Retinal pigment epithelial cell (primary cell): ENCODE measurements at regions not wholly inside any gene's neighbourhood (a gene's known extent, or its start where the extent isn't known, plus 50 kb on each side); places are given as distances from the start of the nearest gene placed in this dataset.

Experiments
- DNase-seq: peaks from one replicate; pipeline ENCODE4 v3.0.0-alpha.2; 2010; ENCODE audit warnings: low read depth
- H3K4me3 ChIP-seq: 2 replicates; pipeline ENCODE4 v1.5.1; 2011; ENCODE audit warnings: mild to moderate bottlenecking, low read length, control low read depth, moderate library complexity
- TF ChIP-seq, protein P1 (sequence below): conservative IDR thresholded peaks from 2 replicates; pipeline ENCODE4 v1.5.1; 2011; ENCODE audit warnings: low read depth, low read length, control low read depth, inconsistent platforms

DNA sequence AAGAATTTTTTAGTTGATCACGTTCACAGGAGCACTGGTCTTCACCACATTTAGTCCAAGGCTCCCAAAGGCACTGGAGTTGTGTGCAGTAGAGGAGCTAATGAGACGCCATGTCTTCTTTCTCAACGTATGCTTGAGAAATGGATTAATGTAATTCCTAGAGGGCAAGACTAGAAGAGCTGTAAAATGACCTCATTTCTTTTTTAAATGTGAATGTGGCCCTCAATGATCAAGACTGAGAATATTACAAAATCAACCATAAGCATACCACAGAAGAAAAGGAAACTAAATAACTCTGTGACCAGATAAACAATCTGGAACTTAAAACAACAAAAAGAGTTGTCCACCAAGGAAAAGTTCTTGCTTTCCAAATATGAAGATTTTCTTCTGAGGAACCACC lies 112.1 kb upstream of the THBS1 start:
- H3K4me3 ChIP-seq = no peak overlapping the region
- TF ChIP-seq, protein P1, sequence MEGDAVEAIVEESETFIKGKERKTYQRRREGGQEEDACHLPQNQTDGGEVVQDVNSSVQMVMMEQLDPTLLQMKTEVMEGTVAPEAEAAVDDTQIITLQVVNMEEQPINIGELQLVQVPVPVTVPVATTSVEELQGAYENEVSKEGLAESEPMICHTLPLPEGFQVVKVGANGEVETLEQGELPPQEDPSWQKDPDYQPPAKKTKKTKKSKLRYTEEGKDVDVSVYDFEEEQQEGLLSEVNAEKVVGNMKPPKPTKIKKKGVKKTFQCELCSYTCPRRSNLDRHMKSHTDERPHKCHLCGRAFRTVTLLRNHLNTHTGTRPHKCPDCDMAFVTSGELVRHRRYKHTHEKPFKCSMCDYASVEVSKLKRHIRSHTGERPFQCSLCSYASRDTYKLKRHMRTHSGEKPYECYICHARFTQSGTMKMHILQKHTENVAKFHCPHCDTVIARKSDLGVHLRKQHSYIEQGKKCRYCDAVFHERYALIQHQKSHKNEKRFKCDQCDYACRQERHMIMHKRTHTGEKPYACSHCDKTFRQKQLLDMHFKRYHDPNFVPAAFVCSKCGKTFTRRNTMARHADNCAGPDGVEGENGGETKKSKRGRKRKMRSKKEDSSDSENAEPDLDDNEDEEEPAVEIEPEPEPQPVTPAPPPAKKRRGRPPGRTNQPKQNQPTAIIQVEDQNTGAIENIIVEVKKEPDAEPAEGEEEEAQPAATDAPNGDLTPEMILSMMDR = no peak
- no peak for DNase-seq

DNA sequence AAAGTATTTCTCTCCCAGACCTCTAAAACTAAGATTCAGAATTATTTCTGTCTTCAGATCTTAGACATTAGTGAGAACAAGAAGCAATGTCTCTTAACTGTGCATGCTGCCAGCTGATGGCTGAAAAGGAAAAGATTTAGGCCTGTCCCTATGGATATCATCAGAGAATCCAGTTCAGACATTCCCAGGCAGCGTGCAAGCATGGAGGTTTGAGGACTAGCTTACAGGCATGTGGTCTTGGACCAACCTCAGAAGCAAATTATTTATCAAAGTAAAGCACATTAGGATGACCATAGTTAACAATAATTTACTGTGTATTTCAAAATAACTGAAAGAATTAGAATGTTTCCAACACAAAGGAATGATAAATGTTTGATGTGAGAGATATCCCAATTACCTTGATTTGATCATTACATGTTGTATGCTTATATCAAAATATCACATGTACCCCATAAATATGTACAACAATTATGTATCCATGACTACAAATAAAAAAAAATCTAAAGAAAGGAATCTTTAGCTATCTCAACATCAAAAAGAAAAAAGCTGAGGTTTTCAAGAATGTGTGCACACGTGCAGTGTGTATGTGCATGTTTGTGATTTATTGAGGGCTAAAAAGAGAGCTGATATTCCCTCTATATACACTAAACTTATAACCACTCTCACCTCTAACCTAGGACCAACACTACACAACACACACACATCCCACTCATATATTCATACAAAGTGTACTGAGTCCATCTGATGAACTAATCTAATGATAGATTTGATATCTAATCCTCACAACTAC lies 108.9 kb upstream of the THBS1 start:
- TF ChIP-seq, protein P1 = no peak
- DNase-seq = no peak
- H3K4me3 ChIP-seq = no peak overlapping the region

DNA sequence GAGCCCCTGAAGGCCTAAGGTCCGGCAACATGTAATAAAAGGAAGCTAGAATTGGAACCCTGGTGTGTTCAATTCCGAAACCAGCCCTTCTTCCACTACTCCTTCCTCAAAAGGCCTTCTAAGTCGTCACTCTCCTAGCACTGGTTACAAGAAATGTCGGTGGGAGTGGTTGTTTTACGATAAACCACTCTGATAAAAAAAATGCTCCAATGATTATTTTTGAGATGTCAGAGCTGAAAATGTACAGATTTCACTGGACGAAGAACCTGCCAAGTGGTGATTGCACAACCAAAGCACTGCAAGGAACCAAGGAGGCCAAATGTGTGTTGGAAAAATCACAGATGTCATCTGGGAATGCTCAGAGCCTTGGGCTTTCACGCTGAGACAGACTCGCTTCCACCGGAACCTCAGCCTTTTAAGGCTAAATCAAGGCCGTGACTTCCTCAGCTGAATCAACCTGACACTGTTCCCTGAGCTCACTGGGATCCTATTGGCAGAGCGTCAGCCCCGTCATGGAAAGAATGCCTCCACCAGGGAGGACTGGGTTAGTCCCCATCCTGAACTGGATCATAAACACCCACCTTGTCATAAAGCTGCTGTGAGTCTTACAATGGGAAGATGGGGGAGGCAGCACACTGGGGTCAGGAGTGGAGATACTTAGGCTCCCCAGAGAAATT lies 108.1 kb upstream of the THBS1 start:
- H3K4me3 ChIP-seq = no peak overlapping the region
- TF ChIP-seq, protein P1 = no peak
- DNase-seq = no peak

DNA sequence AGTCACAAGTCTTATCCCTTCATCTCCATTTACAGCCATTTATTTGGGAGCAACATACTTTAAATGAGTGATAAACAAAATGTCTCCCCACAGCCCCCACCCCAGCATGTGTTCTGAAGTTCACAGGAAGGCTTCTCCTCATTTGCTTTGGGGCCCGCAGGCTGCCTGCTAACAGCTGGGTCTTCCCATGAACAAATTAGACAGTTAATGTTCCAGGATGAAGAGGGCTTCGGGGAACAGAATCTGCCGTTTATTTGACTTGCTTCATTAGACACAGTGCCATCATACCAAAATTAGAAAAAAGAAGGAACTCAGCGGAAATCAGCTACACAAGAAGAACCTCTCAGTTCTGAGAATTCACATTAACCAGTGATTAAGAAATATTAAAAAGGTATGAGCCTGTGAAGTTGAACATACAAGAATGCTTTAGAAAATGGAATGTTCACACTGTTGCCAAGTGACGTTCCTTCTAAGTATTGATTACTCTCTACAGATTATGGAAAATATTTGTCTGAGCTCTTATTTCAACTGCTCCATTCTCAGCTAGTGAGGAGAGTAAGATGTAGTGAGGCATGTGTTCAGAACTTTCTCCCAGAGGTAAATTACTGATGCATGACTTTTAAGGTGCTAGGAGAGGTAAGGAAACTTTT lies 107.5 kb upstream of the THBS1 start:
- DNase-seq = no peak
- TF ChIP-seq, protein P1 = no peak
- no peak overlapping the region for H3K4me3 ChIP-seq

DNA sequence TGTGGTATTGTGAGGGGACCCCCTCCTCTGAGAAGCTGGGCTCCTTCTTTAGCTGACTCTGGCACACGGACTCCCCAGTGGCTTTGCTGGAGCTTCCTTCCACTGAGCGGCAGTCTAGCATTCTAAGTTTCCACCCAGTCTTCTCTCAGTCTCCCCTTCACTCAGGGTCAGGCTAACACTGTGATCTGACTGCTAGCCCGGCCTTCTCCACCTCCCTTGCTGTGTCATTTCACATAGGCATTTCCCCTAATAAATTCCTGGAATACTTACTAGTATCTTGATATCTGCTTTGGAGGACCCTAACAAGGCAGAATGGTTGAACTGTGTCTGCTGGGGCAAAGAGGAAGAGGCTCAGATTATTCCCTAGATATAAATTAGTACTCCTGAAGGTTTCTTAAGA lies 106.2 kb upstream of the THBS1 start:
- no peak for DNase-seq
- TF ChIP-seq, protein P1 = no peak

DNA sequence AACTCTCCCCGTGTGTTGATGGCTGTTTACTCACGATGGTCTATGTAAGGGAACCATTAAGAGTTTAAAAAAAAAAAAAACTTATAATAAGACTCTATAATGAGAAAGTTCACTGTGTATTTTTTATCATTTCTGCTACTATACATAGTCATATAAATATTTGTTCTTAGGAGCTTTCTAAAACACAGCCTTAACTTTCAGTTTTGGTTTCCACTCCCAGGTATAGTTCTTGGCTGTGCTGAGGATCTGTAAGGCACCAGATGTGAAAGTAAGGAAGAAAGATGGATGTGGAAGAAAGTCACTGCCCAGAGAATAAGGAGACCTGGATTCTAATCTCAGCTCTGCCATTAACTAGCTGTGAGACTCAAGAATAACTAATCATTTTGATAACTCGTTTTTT lies 101.9 kb upstream of the THBS1 start:
- TF ChIP-seq, protein P1 = no peak
- H3K4me3 ChIP-seq = no peak overlapping the region
- no peak for DNase-seq

More for the DNA sequence above, 106.2 kb upstream of the THBS1 start:
- no peak overlapping the region for H3K4me3 ChIP-seq
